Activated T-helper 17 cell treated with anti-CD3 and anti-CD28 coated beads, Interleukin-2, amount 50 U/mL, for 72 hours (primary cell): ENCODE measurements at regions not wholly inside any gene's neighbourhood (a gene's known extent, or its start where the extent isn't known, plus 50 kb on each side); places are given as distances from the start of the nearest gene placed in this dataset.

Source experiments
- ATAC-seq: fragments of 150-1000 bp; cut with Tn5 transposase; replicated peaks from 2 replicates; pipeline ENCODE4 v1.10.0; 2021; ENCODE audit warnings: mild to moderate bottlenecking, moderate library complexity
- H3K27ac Mint-ChIP-seq: one replicate; pipeline ENCODE4 v1.8.0; 2022; ENCODE audit warnings: mixed read lengths
- H3K27me3 Mint-ChIP-seq: one replicate; pipeline ENCODE4 v1.8.0; 2022; ENCODE audit warnings: mixed read lengths
- H3K36me3 Mint-ChIP-seq: one replicate; pipeline ENCODE4 v1.8.0; 2022; ENCODE audit warnings: low read depth, mild to moderate bottlenecking, mixed read lengths
- H3K4me1 Mint-ChIP-seq: one replicate; pipeline ENCODE4 v1.8.0; 2022; ENCODE audit warnings: mixed read lengths
- H3K4me3 Mint-ChIP-seq: one replicate; pipeline ENCODE4 v1.8.0; 2022; ENCODE audit warnings: mild to moderate bottlenecking, mixed read lengths
- H3K9me3 Mint-ChIP-seq: one replicate; pipeline ENCODE4 v1.8.0; 2022; ENCODE audit warnings: mixed read lengths

GRCh38 chr9:115367780-115368525 is 250.0 kb upstream of the TNC start:
- H3K27me3 Mint-ChIP-seq = peaks cover 4% of the 10 kb centered on the region
- ATAC-seq = no peak
- no peak overlapping the region for H3K27ac Mint-ChIP-seq
- H3K4me3 Mint-ChIP-seq = no peak overlapping the region
- peaks cover 3% of the 10 kb centered on the region for H3K9me3 Mint-ChIP-seq
- no peaks in the 10 kb centered on the region for H3K36me3 Mint-ChIP-seq
- H3K4me1 Mint-ChIP-seq = no peaks in the 10 kb centered on the region

GRCh38 chr9:115369322-115369957 is 251.5 kb upstream of the TNC start:
- no peak for ATAC-seq
- Mint-ChIP-seq H3K27me3 (peaks cover 4% of the 10 kb centered on the region), H3K27ac (no peak overlapping the region), H3K9me3 (peaks cover 3% of the 10 kb centered on the region), H3K36me3 (no peaks in the 10 kb centered on the region), H3K4me3 (no peak overlapping the region), H3K4me1 (no peaks in the 10 kb centered on the region)

GRCh38 chr9:115373000-115373709 is 255.2 kb upstream of the TNC start:
- Mint-ChIP-seq H3K4me1 (no peaks in the 10 kb centered on the region), H3K27ac (no peak overlapping the region), H3K9me3 (peaks cover 3% of the 10 kb centered on the region), H3K4me3 (no peak overlapping the region), H3K27me3 (peaks cover 6% of the 10 kb centered on the region), H3K36me3 (no peaks in the 10 kb centered on the region)
- peak; percentile 88 for ATAC-seq

- no peak overlapping the region for H3K4me3 Mint-ChIP-seq
- no peak overlapping the region for H3K27ac Mint-ChIP-seq
- H3K36me3 Mint-ChIP-seq = no peaks in the 10 kb centered on the region
- peaks cover 3% of the 10 kb centered on the region for H3K9me3 Mint-ChIP-seq
- no peak for ATAC-seq
- peaks cover 6% of the 10 kb centered on the region for H3K27me3 Mint-ChIP-seq
- H3K4me1 Mint-ChIP-seq = no peaks in the 10 kb centered on the region
Measured at GRCh38 chr9:115373710-115374045, 255.7 kb upstream of the TNC start.

- peaks cover 3% of the 10 kb centered on the region for H3K9me3 Mint-ChIP-seq
- no peak for ATAC-seq
- H3K27me3 Mint-ChIP-seq = peaks cover 6% of the 10 kb centered on the region
Measured at GRCh38 chr9:115374724-115375268, 256.8 kb upstream of the TNC start.

GRCh38 chr9:115378241-115378640 is 260.3 kb upstream of the TNC start:
- H3K4me3 Mint-ChIP-seq = no peak overlapping the region
- H3K27me3 Mint-ChIP-seq = peaks cover 6% of the 10 kb centered on the region
- no peak for ATAC-seq
- H3K9me3 Mint-ChIP-seq = peaks cover 4% of the 10 kb centered on the region
- H3K36me3 Mint-ChIP-seq = no peaks in the 10 kb centered on the region
- no peak overlapping the region for H3K27ac Mint-ChIP-seq
- H3K4me1 Mint-ChIP-seq = no peaks in the 10 kb centered on the region

More at GRCh38 chr9:115374724-115375268, 256.8 kb upstream of the TNC start:
- no peaks in the 10 kb centered on the region for H3K4me1 Mint-ChIP-seq
- no peaks in the 10 kb centered on the region for H3K36me3 Mint-ChIP-seq
- no peak overlapping the region for H3K27ac Mint-ChIP-seq
- H3K4me3 Mint-ChIP-seq = no peak overlapping the region

- H3K9me3 Mint-ChIP-seq = peaks cover 4% of the 10 kb centered on the region
- H3K4me1 Mint-ChIP-seq = no peaks in the 10 kb centered on the region
- peaks cover 6% of the 10 kb centered on the region for H3K27me3 Mint-ChIP-seq
- no peak overlapping the region for H3K27ac Mint-ChIP-seq
- no peaks in the 10 kb centered on the region for H3K36me3 Mint-ChIP-seq
- no peak overlapping the region for H3K4me3 Mint-ChIP-seq
- no peak for ATAC-seq
Measured at GRCh38 chr9:115378758-115379157, 260.8 kb upstream of the TNC start.

GRCh38 chr9:115379719-115380118 is 261.8 kb upstream of the TNC start:
- no peak overlapping the region for H3K27ac Mint-ChIP-seq
- peaks cover 6% of the 10 kb centered on the region for H3K27me3 Mint-ChIP-seq
- H3K4me1 Mint-ChIP-seq = no peaks in the 10 kb centered on the region
- H3K36me3 Mint-ChIP-seq = no peaks in the 10 kb centered on the region
- no peak overlapping the region for H3K4me3 Mint-ChIP-seq
- ATAC-seq = no peak
- peaks cover 7% of the 10 kb centered on the region for H3K9me3 Mint-ChIP-seq

- Mint-ChIP-seq H3K36me3 (no peaks in the 10 kb centered on the region), H3K27me3 (peaks cover 7% of the 10 kb centered on the region), H3K9me3 (peaks cover 7% of the 10 kb centered on the region), H3K4me1 (no peaks in the 10 kb centered on the region), H3K4me3 (no peak overlapping the region), H3K27ac (no peak overlapping the region)
- no peak for ATAC-seq
Measured at GRCh38 chr9:115382865-115383264, 264.9 kb upstream of the TNC start.

- no peak overlapping the region for H3K4me3 Mint-ChIP-seq
- no peak overlapping the region for H3K27ac Mint-ChIP-seq
- no peak for ATAC-seq
- peaks cover 9% of the 10 kb centered on the region for H3K27me3 Mint-ChIP-seq
- H3K36me3 Mint-ChIP-seq = no peaks in the 10 kb centered on the region
- H3K9me3 Mint-ChIP-seq = peaks cover 7% of the 10 kb centered on the region
- no peaks in the 10 kb centered on the region for H3K4me1 Mint-ChIP-seq
Measured at GRCh38 chr9:115385383-115386122, 267.6 kb upstream of the TNC start.

GRCh38 chr9:115386963-115387770 is 269.2 kb upstream of the TNC start:
- Mint-ChIP-seq H3K4me1 (no peaks in the 10 kb centered on the region), H3K36me3 (no peaks in the 10 kb centered on the region), H3K4me3 (no peak overlapping the region), H3K9me3 (peaks cover 3% of the 10 kb centered on the region), H3K27ac (no peak overlapping the region), H3K27me3 (peaks cover 5% of the 10 kb centered on the region)
- ATAC-seq = no peak

- no peaks in the 10 kb centered on the region for H3K9me3 Mint-ChIP-seq
- ATAC-seq = no peak
- H3K4me1 Mint-ChIP-seq = no peaks in the 10 kb centered on the region
- H3K27ac Mint-ChIP-seq = no peak overlapping the region
- H3K36me3 Mint-ChIP-seq = no peaks in the 10 kb centered on the region
- H3K4me3 Mint-ChIP-seq = no peak overlapping the region
- H3K27me3 Mint-ChIP-seq = peaks cover 5% of the 10 kb centered on the region
Measured at GRCh38 chr9:115391168-115391825, 273.3 kb upstream of the TNC start.

- Mint-ChIP-seq H3K4me1 (no peaks in the 10 kb centered on the region), H3K9me3 (no peaks in the 10 kb centered on the region), H3K36me3 (no peaks in the 10 kb centered on the region), H3K27ac (no peak overlapping the region), H3K27me3 (peaks cover 3% of the 10 kb centered on the region), H3K4me3 (no peak overlapping the region)
- ATAC-seq = no peak
Measured at GRCh38 chr9:115393976-115394775, 276.2 kb upstream of the TNC start.
